ENCODE measurements at regions not wholly inside any gene's neighbourhood (a gene's known extent, or its start where the extent isn't known, plus 50 kb on each side); places are given as distances from the start of the nearest gene placed in this dataset.

DNA sequence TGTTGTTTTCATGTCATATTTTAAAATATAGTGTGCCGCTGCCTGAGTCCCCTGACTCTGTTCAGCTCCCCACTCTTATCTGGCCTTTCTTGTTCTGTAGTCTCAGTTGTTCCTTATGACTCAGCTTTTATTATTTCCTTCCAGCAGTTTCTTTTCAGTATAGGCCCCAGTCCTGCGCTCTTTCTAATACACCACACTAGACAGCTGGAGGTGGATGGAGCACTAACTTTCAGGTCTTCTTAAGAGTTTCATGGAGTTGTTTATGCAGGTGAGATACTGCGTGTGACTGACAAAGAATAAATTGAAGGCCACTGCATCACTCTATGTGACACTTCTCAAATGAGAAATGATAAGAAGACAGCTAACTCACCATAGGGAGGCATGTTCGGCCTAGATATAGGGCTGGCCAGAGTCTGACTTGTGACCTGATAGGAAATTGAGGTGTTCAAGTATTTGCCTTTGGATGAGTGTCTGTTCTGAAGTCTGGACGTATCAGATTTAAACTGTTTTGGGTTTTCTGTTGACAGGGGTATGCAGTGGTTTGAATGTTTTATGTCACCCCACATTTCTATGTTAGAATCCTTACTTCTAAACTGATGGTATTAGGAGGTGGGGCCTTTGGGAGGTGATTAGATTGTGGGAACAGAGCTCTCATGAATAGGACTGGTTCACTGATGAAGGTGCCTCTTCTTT lies 60.8 kb upstream of the CLMN start:
- no peak for DNase-seq

DNA sequence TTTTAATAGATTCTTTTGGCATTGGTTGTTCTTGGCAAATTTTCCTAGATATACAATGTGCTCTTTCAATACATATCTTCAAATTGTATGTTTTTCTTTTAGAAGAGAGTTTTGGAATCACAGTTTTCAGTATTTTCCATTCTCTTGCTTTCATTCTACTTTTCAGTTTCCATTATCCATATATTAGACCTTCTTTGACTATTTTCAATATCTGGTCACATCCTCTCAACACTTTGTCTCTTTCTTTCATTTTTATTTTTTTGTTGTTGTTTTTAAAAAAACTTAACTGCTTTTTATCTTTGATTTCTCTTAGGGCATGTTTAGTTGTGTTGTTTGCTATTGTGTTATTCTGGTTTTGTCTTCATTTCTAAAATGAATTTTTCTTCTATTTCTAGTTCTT lies 59.9 kb upstream of the CLMN start:
- DNase-seq, result no peak

DNA sequence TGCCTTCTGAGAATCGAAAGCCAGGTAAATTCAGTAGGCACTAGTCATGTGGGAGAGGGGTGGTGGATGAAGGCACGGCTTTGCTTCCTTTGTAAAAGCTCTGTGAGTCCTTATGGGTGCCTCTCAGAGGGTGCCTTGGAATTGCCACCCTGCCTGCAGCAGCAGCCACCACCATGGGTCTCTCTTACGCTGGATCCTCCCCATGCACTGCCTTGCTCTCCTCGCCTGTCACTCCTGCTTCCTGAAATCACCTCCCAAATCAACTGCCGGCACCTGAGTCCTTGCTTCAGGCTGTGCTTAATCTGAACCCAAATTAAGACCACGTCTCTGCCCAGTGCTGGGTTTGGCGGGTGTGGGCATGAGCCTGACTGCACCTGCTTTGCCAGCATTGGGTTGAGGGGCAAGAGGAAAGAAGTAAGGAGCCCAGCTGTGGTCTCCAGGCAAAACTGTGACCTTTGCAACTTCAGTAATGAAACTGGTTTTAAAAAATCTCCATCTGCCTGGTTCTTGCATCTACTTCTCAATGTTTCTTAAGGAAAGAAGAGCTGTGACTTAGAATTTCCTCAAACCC lies 55.9 kb upstream of the CLMN start:
- DNase-seq, result no peak

DNA sequence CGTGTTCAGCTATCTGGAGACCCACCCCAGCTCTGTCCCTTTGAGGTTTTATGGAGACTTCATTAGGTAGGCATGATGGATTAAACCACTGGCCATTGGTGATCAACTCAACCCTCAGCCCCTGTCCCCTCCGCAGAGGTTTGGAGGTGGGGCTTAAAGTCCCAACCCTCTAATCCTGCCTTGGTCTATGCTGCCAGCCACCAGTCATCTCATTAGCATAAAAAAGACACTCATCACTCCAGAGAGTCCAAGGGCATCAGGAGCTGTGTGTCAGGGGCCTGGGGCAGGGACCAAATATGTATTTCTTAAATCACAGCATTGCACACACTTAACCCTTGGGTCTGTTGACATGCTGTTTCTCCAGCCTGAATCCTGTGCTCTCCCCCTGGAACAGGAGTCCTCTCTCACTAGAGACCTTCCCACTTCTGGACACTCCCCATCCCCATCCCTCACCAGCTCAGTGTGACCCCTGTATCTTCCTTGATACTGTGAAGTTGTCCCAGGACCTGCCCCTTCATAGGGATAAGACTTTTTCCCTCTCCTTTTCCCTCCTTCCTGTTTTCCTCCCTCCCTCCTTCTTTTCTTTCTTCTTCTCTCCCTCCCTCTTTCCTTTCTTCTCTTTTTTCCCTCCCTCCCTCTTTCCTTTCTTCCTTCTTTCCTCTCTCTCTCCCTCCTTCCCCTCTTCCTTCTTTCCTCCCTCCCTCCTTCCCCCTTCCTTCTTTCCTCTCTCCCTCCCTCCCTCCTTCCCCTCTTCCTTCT lies 54.7 kb upstream of the CLMN start:
- no peak for DNase-seq

DNA sequence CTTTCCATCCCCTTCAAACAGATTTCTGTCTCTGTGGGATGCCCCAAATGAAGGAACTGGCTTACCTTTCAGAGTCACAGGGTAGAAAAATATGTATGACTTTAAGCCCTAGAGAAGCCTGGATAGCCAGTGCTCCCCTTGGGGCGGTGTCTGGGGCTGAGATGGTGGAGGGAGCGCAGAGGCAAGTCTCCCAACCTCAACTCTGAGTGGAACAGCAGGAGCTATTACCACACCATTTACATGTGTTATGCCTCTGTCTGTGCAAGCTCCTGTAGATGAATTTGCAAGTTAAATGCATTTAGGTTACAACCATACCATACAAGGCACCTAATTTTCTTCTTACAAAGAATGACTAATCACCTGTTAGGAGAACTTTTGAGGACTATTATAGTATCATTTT lies 50.4 kb upstream of the CLMN start:
- DNase-seq, result no peak

All from CD4-positive, alpha-beta T cell treated with Interleukin-17A for 4 hours (primary cell).